ENCODE measurements at regions not wholly inside any gene's neighbourhood (a gene's known extent, or its start where the extent isn't known, plus 50 kb on each side); places are given as distances from the start of the nearest gene placed in this dataset.
"Not testable (repeated sequence)": the region's sequence is repeated elsewhere in the genome, so short reads cannot be mapped to it uniquely, and the experiment has no call there.

DNA sequence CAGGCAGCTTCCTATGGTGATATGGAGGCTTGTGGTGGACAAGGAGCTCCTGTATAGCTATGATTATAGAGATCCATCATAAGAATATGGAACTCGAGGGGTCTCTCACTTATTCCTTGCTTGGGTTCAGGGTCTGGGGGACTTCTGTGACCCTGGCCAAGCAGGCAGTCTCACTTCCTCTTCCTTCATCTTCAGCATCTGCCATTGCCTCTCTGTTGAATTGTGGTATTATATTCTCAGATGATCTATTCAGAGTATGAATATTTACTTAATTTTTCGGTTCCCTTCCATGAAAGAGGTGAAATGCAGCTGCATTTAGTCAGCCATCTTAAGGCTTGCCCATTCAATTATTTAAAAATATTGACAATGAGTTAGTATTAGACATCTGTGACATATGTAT, 292.9 kb downstream of the SPIN4 start:
- DNase-seq (ENCODE audit: low read depth in 1 of 2, low spot score in 1 of 2) = no peak
- TF ChIP-seq, protein P1, sequence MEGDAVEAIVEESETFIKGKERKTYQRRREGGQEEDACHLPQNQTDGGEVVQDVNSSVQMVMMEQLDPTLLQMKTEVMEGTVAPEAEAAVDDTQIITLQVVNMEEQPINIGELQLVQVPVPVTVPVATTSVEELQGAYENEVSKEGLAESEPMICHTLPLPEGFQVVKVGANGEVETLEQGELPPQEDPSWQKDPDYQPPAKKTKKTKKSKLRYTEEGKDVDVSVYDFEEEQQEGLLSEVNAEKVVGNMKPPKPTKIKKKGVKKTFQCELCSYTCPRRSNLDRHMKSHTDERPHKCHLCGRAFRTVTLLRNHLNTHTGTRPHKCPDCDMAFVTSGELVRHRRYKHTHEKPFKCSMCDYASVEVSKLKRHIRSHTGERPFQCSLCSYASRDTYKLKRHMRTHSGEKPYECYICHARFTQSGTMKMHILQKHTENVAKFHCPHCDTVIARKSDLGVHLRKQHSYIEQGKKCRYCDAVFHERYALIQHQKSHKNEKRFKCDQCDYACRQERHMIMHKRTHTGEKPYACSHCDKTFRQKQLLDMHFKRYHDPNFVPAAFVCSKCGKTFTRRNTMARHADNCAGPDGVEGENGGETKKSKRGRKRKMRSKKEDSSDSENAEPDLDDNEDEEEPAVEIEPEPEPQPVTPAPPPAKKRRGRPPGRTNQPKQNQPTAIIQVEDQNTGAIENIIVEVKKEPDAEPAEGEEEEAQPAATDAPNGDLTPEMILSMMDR (IDR thresholded peaks at IDR 0.05; ENCODE audit: low read depth, low read length) = no peak
- Histone ChIP-seq H3K4me3 (no peak overlapping the region), H3K36me3 (no peaks in the 10 kb centered on the region), H3K27ac (no peak overlapping the region), H3K9me3 (ENCODE audit: low read depth) (no peaks in the 10 kb centered on the region), H3K27me3 (no peaks in the 10 kb centered on the region), H3K4me1 (ENCODE audit: low read depth) (no peaks in the 10 kb centered on the region)

DNA sequence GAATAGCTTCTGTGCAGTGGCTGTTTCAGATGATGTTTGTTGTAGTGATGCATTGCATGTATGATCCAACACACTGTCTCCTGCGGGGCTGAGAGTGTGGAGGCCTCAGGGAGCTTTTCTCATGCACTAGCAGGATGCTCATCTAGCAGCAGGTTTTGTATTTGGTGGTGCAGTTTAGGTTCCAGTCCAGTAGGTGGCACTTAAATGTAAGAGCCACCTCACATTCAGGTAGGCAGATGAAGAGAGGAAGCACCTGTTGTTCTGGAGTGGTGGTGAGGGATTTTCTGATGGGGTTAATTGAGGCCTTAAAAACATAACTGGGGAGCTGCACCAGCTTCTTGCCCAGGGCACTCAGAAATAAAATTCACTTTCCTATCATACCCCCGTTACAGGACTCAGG, 300.9 kb downstream of the SPIN4 start:
- Histone ChIP-seq H3K9me3 (ENCODE audit: low read depth) (no peaks in the 10 kb centered on the region), H3K27me3 (no peaks in the 10 kb centered on the region), H3K36me3 (no peaks in the 10 kb centered on the region), H3K4me3 (no peak overlapping the region), H3K4me1 (ENCODE audit: low read depth) (no peaks in the 10 kb centered on the region), H3K27ac (no peak overlapping the region)
- no peak for DNase-seq (ENCODE audit: low read depth in 1 of 2, low spot score in 1 of 2)
- TF ChIP-seq, protein P1 (IDR thresholded peaks at IDR 0.05; ENCODE audit: low read depth, low read length) = no peak

DNA sequence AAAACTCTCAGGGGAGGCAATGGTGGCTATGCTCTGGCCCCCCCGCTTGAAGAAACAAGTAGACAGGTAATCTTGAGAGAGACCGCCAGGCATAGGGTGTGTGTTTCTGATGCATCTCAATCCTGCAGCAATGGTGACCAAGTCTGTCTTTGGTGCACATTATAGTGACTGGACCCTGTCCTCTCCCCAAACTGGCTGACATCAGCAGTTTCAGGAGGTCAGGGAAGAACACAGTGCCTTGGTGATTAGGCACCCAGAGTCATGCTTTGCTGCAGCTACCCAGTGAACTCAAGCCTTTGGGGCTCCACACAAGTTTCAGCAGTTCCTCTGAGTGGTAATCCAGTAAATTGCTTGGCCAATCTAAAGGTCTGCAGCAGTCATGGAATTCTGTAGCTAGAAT, 318.3 kb downstream of the SPIN4 start:
- Histone ChIP-seq H3K27ac (no peak overlapping the region), H3K4me1 (ENCODE audit: low read depth) (no peaks in the 10 kb centered on the region), H3K9me3 (ENCODE audit: low read depth) (peaks cover 5% of the 10 kb centered on the region), H3K27me3 (no peaks in the 10 kb centered on the region), H3K4me3 (no peak overlapping the region), H3K36me3 (no peaks in the 10 kb centered on the region)
- no peak for DNase-seq (ENCODE audit: low read depth in 1 of 2, low spot score in 1 of 2)
- TF ChIP-seq, protein P1 (IDR thresholded peaks at IDR 0.05; ENCODE audit: low read depth, low read length) = no peak

DNA sequence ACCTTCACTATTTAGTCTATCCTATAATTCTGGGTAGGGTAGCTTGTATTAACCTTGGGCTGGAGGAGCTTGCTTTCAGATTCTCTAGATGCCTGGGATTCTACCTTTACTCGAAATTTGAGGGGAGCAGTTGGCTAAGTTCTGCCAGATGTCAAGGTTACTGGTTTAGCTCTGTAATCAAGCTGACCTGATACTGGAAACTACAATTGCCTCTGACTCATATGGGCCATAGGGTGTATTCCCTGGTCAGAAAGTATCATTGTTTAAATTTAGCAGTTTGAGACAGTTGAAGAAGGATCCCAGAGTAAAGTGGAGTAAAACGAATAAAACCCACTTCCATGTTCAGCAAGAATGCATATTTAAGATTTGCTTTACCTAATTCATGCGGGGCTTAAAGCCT, 337.6 kb downstream of the SPIN4 start:
- no peaks in the 10 kb centered on the region for H3K9me3 ChIP-seq (ENCODE audit: low read depth)
- DNase-seq (ENCODE audit: low read depth in 1 of 2, low spot score in 1 of 2) = no peak
- TF ChIP-seq, protein P1 (IDR thresholded peaks at IDR 0.05; ENCODE audit: low read depth, low read length) = no peak
- H3K4me1 ChIP-seq (ENCODE audit: low read depth) = no peaks in the 10 kb centered on the region
- no peaks in the 10 kb centered on the region for H3K27me3 ChIP-seq
- no peaks in the 10 kb centered on the region for H3K36me3 ChIP-seq
- H3K27ac ChIP-seq = no peak overlapping the region
- no peak overlapping the region for H3K4me3 ChIP-seq

DNA sequence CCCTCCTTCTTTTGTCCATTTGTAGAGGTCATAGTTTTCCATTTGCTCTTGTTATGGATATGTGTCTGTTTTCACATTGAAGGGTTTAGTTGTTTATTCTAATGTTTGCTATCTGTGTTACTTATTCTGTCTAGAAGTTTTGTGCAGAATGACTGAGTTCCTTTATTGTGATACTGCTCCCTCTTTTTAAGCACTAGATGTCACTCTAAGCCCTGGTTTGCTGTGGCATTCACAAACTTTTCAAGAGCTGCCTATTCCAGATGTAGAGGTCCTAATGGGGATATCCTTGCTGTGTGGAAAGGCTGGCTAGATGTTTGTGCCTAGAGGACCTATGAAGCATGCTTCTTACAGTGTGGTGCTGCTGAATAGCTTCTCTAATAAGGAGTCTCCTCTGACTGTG, 338.6 kb downstream of the SPIN4 start:
- H3K4me3 ChIP-seq = no peak overlapping the region

DNA sequence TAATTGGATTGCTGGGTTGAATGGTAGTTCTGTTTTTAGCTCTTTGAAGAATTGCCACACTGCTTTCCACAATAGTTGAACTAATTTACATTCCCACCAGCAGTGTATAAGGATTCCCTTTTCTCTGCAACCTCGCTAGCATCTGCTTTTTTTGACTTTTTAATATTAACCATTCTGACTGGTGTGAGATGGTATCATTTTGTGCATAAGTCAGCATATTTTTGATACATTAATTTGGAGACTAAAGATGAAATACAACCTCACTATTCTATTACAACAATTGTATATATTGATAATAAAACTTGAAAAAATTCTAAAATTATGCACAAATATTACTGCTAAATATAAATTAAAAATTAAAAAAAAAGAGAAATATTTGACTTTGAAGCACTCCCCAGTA, 350.9 kb downstream of the SPIN4 start:
- H3K36me3 ChIP-seq; H3K9me3 ChIP-seq (ENCODE audit: low read depth); DNase-seq (ENCODE audit: low read depth in 1 of 2, low spot score in 1 of 2); H3K4me3 ChIP-seq; H3K4me1 ChIP-seq (ENCODE audit: low read depth); H3K27ac ChIP-seq; H3K27me3 ChIP-seq: not testable (repeated sequence)

More for the DNA sequence above, 338.6 kb downstream of the SPIN4 start:
- DNase-seq (ENCODE audit: low read depth in 1 of 2, low spot score in 1 of 2) = no peak
- Histone ChIP-seq H3K27ac (no peak overlapping the region), H3K36me3 (no peaks in the 10 kb centered on the region), H3K4me1 (ENCODE audit: low read depth) (no peaks in the 10 kb centered on the region), H3K9me3 (ENCODE audit: low read depth) (no peaks in the 10 kb centered on the region), H3K27me3 (no peaks in the 10 kb centered on the region)
- TF ChIP-seq, protein P1 (IDR thresholded peaks at IDR 0.05; ENCODE audit: low read depth, low read length) = no peak
